HG02798 (cell line): ENCODE measurements at regions not wholly inside any gene's neighbourhood (a gene's known extent, or its start where the extent isn't known, plus 50 kb on each side); places are given as distances from the start of the nearest gene placed in this dataset.
"Not testable (repeated sequence)": the region's sequence is repeated elsewhere in the genome, so short reads cannot be mapped to it uniquely, and the experiment has no call there.

Experiments used
- ATAC-seq: cut with Tn5 transposase; IDR thresholded peaks from one replicate; pipeline ENCODE4 v1.9.1; 2021; ENCODE audit warnings: mild to moderate bottlenecking; ENCODE audit not compliant: unreplicated experiment, poor library complexity

DNA sequence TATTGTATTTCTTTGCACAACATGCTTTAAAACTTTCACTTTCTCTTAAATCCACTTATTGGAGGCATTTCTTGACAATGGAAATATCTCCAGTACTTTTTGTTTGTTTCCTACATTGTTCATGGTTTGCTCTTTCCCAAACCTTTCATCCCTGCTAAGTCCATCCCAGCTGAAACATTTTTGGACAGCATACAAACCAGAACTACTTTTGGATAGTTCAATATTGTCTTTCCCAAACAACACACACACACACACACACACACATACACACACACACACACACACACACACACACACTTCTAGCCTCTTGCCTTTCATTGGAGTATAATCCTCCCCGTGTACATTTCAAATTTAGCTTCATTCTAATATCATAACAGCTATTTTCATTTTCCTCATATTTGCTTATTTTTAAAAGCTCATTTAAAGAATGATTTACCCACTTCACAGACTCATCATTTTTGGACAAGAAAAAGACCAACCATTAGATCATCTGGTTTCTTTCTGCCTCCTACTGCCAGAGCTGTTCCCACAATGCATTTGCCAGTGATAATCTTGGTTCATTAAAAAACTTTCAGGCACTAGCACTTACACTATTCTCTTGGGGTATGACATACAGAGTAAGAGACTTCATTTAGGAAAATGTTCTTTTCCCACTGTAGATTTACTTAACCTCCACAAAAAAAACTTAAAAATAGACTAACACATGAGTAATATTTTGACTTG lies 248.1 kb downstream of the CD109 start:
- no peak for ATAC-seq

DNA sequence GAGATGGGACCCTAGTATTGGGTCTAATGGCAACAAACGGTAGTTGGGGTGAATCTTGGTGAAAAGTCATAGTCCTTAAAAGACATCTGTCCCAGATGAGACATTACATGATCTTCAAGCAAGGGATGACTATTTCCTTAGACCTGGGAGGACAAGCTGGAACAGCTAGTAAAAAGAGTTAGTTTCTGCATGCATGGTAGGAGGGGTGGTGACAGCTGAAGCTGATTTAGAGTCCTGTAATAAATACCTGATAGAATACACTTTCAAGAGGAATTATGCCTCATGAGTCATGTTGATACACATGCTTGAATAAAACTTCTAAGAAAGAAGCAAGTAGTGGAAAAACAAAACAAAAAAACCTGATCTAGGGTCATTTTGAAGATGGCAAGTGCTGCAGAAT lies 247.4 kb downstream of the CD109 start:
- ATAC-seq = no peak

DNA sequence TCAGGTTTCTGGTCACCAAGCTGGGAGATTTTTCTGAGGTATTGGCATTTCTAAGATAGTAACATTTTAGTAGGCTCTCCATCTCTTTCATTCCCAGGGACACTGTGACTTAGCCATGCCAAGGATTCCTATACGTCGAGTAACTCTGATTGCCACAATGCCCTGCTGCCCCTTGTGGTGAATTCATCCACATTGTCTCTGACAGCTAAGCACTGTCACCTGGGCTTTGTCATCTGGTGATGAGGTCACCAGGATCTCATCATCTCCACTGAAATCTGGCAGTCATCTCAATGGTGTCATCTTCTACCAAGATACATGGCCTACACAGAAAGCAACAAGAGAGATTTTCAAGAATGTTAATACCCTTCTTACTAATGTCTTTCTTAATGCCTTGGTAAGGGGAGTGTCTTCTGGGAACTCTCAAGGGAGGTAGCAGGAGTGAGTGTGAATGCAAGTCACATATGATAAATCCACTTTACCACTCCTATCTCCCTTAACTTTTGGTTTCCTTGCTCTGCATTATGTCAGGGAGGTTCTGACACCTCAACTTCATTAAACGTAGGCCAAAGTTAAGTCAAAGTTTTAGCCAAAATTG lies 246.7 kb downstream of the CD109 start:
- no peak for ATAC-seq

DNA sequence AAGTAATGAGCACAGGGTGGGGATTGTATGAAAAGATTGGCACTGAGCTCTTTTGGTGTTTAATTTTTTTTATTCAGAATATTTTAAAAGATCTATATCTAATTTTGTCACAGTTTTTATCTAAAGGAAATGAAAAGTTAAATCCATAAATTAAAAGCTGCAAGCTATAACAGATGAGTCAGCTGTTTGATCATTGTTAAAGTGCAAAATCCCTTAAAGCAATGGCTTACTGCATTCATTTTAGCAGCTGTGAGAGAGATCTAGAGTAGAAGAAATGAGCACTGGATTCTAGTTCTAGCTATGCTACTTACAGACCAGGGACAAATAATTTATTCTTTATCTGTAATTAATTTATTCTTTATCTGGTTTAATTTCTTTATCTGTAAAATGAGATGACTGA lies 245.9 kb downstream of the CD109 start:
- no peak for ATAC-seq

DNA sequence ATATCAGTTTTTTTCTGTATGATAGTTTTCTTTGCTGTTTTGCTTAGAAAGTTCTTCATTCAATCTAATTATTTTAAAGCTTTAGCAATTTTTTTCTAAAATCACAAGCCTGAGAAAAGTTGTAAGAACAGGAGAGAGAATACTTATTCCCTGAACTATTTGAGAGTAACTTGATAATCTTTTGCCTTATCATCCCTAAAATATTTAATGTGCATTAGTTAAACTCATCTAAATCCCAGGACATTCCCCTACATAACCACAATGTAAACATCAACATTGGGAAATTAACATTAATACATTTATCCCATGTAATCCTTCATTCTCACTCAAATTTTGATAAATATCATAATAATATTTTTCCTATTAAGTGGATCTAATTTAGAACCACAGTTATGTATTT lies 241.8 kb downstream of the CD109 start:
- ATAC-seq = no peak

DNA sequence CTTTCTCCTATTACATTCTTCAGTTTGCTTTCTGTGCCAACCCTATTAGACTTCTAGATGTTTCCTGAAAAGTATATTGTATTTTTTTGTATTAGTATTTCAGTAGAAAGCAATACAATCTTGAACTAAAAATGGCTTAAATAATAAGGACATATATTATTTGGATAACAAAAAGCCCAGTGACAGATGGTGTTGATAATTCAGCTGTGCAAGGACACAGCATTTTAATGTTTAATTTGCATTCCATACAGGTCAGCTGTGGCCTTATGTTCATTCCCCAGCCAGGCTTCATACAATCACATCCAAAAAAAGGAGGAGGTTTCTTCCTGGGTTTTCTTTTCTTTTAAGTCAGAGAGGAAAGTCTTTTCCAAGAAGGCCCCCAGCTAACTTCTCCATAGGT lies 236.9 kb downstream of the CD109 start:
- ATAC-seq = no peak

DNA sequence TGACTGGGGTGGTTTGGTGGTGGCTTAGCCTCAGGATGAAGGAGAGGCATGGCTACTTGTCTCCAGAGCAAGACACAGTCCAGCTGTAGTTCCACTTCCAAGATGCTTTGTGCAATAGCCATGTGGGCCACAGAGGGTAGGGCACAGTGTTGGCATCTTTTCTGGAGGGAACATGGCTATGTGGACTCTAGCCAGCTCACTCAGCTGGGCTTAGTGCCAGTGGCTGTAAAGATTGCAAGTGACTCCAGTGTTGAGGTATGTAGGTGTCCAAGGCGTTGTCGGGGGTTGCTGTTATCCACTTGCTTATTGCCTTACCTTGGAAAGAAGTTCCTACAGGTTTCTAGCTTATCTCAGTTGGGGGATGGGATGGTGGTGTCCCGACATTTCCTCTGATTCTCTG lies 233.4 kb downstream of the CD109 start:
- ATAC-seq = no peak

DNA sequence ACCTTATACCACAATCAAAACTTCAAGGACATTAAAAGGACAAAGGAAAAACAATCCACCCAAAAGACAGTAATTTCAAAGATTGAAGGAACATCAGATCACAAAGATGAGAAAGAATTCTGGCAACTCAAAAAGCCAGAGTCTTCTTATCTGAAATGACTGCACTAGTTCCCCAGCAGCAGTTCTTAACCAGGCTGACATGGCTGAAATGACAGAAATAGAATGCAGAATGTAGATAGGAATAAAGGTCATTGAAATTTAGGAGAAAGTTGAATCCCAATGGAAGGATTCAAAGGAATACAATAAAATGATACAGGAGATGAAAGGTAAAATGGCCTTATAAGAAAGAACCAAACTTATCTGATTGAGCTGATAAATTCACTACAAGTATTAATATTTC lies 231.4 kb downstream of the CD109 start:
- no peak for ATAC-seq

DNA sequence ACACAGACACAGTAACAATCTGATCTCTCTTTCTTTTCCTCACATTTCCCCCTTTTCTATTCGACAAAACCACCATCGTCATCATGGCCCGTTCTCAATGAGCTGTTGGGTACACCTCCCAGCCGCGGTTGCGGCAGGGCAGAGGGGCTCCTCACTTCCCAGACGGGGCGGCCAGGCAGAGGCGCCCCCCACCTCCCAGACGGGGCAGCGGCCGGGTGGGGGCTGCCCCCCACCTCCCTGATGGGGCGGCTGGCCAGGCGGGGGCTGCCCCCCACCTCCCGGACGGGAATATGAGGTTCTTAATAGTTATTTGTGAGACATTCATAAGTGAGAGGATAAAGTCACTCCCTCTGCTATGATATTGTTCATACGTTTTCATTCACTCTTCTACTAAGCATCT lies 229.7 kb downstream of the CD109 start:
- ATAC-seq = not testable (repeated sequence)

DNA sequence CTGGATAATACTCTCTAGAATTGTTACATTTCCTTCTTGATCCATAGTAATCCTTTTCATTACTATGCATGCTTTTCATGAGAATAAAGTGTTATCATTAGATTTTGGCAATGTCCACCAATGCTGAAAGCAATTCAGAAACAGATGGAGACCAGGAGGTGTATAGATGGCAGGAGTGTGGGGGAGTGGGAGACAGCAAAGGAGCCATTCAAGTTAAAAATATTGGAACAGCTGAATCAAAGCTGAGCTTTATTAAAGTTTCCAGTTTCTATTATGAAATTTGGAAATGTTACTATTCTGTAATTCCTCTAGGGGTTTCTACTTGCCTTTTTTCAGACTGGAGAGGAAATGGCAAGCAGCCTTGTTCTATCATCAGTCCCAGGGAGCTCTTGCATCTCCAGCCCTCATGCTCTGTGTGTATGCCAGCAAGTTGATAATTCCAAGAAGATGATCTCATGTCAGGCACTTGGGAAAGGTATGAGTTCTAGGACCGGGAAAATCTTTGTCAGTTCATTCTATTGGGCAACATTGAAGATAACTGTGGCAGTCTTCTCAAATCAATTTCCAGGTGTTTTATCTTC lies 228.0 kb downstream of the CD109 start:
- ATAC-seq = no peak

DNA sequence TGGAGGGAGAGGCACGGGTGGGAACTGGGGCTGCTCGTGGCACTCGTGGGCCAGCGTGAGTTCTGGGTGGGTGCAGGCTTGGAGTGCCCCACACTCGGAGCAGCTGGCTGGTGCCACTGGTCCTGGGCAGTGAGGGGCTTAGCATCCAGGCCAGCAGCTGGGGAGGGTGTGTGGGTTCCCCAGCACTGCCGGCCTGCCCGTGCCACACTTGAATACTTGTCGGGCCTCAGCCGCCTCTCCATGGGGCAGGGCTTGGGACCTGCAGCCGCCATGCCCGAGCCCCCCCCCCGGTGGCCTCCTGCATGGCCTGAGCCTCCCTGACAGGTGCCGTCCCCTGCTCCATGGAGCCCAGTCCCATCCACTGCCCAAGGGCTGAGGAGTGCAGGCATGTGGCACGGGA lies 207.2 kb downstream of the CD109 start:
- ATAC-seq = no peak

DNA sequence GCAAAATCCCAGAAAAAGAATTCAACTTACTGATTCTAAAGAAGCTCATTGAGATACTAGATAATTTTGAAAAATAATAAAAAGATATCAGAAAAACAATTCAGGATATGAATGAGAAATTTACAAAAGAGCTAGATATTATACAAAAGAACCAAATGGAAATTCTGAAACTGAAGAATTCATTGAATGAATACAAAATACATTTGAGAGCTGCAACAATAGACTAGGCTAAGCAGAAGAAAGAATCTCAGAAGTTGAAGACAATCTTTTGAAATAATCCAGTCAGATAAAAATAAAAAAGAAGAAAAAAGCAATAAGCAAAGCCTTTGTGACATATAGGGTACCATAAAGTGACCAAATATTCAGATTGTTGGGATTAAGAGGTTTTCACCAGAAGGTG lies 206.0 kb downstream of the CD109 start:
- ATAC-seq = no peak

DNA sequence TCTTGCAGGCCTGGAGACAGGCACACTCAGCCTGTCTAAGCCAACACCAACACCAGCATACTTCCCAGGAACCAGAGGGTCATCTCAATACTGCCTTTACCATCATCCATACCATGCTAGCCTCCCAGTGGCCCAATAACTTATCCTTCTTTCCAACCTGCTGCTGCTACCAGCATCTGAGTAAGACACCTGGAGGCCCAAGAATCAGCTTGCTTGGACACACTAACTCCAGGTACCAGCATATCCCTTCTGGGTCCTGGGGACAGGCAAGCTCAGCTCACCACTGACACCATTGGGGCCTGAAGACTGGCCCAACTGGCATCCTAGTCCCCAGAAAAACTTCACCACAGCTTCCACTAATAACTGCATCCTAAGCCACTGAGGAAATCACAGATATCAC lies 205.3 kb downstream of the CD109 start:
- no peak for ATAC-seq

DNA sequence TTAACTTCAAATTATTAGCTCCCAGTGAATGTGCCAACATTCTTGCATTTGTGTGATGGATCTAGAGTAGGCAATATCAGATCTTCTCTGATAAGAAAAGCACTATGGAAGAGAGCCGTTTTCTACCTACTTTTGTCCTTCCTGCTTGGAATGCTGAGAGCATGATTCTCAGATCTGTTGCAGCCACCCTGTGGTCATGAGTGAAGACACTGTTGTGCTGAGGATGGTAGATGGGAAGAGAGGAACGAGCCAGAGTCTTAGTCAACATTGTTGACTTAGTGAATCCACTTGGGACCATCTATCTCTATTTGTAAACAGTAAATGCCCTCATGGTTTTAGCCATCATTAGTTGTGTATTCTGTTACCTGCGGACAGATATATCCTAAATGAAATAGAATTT lies 202.6 kb downstream of the CD109 start:
- no peak for ATAC-seq

DNA sequence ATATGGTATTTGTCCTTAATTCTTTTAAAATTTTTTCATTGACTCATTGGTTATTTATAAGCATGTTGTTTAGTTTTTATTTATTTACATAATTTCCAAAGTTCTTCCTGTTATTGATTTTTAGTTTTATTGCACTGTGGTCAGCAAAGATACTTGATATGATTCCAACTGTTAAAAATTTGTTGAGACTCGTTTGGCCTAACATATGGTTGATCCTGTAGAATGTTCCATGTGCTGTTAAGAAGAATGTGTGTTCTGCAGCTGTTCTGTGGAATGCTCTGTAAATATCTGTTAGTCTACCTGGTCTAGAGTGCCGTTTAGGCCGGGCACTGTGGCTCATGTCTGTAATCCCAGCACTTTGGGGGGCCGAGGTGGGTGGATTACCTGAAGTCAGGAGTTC lies 197.7 kb downstream of the CD109 start:
- ATAC-seq = no peak

DNA sequence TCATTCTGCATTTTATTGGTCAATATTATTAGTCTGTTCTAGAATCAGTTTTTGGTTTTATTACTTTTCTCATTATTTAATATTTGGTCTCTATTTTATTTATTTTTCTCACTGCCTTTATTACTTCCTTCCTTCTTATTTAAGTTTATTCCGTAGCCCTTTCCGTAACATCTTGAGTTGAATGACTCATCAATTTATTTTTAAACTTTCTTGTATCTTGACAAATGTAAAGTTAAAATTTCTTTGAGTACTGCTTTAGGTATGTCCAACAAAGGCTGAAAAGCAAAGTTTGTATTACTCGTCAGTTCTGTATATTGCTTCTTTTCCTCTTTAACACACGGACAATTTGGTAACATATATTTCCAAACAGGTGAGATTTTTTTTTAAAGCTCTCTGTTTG lies 192.0 kb downstream of the CD109 start:
- no peak for ATAC-seq

DNA sequence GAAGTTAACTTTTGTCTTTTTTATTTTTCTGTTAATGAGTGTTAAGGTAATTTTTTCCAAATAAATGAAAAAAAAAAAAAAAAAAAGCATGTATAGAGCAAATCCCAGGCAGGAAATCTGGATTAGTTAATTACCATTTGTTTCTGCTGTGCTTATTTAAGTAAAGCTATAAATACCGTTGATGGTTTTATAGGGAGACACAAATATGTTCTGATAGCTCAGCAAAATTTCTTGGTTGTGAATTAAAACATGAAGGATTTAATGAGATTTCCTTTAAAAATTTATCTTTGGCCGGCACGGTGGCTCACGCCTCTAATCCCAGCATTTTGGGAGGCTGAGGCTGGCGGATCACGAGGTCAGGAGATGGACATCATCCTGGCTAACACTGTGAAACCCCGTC lies 189.4 kb downstream of the CD109 start:
- no peak for ATAC-seq

DNA sequence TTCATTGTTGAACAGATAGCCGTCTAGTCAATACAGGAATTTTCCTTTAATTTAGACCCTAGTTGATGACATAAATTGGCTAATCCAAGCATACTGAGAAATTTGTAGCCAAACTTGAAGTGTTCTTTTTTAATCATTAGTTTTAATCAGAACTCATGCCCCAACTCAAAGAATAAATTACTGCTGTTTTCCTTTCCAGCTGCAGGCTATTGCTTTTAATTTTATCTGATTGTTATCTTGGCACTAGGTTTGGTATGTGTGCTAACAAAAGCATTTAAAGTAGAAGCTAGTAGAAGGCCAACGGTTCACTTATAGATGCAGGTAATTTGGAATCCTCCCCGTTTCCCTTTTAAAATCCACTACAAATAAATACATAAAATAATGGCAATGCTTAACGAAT lies 188.5 kb downstream of the CD109 start:
- no peak for ATAC-seq

DNA sequence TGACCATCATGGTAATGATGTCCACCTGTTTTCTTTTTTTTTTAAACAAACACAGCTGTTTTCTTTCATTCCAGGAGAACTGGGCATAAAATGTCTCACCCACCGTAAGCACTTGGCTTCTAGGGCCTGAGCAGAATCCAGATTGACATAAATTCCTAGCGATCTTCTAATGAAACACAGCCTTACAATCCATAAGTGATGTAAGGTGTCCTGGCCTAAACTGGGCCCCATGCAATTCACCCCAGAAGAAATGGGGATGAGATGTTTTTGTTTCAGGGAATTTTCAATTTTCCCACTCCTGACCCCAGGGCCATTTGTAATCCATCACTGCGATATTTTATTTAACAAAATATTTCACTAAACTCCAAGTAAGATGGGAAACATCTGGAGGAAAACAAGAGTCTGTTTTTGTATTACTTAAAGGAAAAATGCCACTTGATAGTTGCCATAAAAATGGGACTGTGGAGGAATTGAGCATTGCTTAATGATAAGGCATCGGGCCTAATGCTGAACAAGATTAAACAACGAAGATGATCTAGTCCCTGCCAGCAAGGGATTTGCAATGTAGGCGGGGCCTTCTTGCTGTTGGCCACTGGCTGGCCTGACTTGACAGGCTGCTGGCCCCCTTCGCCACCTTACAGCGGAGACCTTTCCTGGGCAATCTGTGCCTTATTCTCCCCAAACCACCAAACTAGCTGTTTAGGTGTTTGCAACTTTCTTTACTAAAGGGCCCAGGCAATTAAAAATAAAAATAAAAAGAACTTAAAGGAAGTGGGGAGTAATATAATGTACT lies 183.7 kb downstream of the CD109 start:
- ATAC-seq = no peak

DNA sequence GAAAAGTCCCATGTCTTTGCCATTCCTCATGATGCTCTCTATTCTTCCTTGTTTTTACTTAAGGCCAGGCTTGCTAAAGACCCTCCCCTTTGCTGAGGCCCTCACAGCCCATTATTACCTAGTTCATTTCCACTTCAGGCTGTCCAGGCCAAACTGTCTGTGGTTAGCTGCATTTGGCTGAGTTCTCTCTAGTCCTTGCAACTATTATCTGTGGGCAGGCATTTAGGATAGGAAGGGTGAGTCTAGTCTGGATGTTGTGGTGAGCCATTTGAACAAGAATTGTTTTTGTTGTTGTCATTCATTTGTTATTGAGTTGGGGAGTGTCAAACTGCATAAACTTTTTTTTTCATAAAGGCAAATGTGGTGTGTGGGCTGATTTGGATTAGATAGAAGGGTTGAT lies 182.4 kb downstream of the CD109 start:
- ATAC-seq = no peak
